ENCODE measurements at regions not wholly inside any gene's neighbourhood (a gene's known extent, or its start where the extent isn't known, plus 50 kb on each side); places are given as distances from the start of the nearest gene placed in this dataset.
"Not testable (repeated sequence)": the region's sequence is repeated elsewhere in the genome, so short reads cannot be mapped to it uniquely, and the experiment has no call there.

- in situ Hi-C loops (cut with HindIII; ENCODE audit: low sequenced_read_pairs), result no loop called here
- no peak for DNase-seq (ENCODE audit: low spot score)
Observed at GRCh38 chr7:80303315-80303714, 168.7 kb downstream of the GNAI1 start.

GRCh38 chr7:80302636-80303035 lies 168.0 kb downstream of the GNAI1 start:
- no peak for DNase-seq (ENCODE audit: low spot score)
- in situ Hi-C loops (cut with HindIII; ENCODE audit: low sequenced_read_pairs), result no loop called here

GRCh38 chr7:80302078-80302477 lies 167.4 kb downstream of the GNAI1 start:
- in situ Hi-C loops (cut with HindIII; ENCODE audit: low sequenced_read_pairs), result no loop called here
- no peak for DNase-seq (ENCODE audit: low spot score)

GRCh38 chr7:80298201-80298600 lies 163.6 kb downstream of the GNAI1 start:
- in situ Hi-C loops (cut with HindIII; ENCODE audit: low sequenced_read_pairs), result no loop called here
- DNase-seq (ENCODE audit: low spot score), result no peak

GRCh38 chr7:80294346-80294745 lies 159.7 kb downstream of the GNAI1 start:
- in situ Hi-C loops (cut with HindIII; ENCODE audit: low sequenced_read_pairs), result no loop called here
- DNase-seq (ENCODE audit: low spot score), result no peak

- in situ Hi-C loops (cut with HindIII; ENCODE audit: low sequenced_read_pairs); DNase-seq (ENCODE audit: low spot score): not testable (repeated sequence)
Observed at GRCh38 chr7:80292634-80293033, 158.0 kb downstream of the GNAI1 start.

GRCh38 chr7:80288175-80289122 lies 153.8 kb downstream of the GNAI1 start:
- in situ Hi-C loops (cut with HindIII; ENCODE audit: low sequenced_read_pairs), result no loop called here
- DNase-seq (ENCODE audit: low spot score), result no peak

- in situ Hi-C loops (cut with HindIII; ENCODE audit: low sequenced_read_pairs), result no loop called here
- no peak for DNase-seq (ENCODE audit: low spot score)
Observed at GRCh38 chr7:80287400-80288174, 153.0 kb downstream of the GNAI1 start.

- in situ Hi-C loops (cut with HindIII; ENCODE audit: low sequenced_read_pairs), result no loop called here
- no peak for DNase-seq (ENCODE audit: low spot score)
Observed at GRCh38 chr7:80286611-80287010, 152.0 kb downstream of the GNAI1 start.

- DNase-seq (ENCODE audit: low spot score), result no peak
- in situ Hi-C loops (cut with HindIII; ENCODE audit: low sequenced_read_pairs), result no loop called here
Observed at GRCh38 chr7:80284855-80285254, 150.2 kb downstream of the GNAI1 start.

- in situ Hi-C loops (cut with HindIII; ENCODE audit: low sequenced_read_pairs), result no loop called here
- no peak for DNase-seq (ENCODE audit: low spot score)
Observed at GRCh38 chr7:80279760-80280159, 145.1 kb downstream of the GNAI1 start.

GRCh38 chr7:80278737-80279136 lies 144.1 kb downstream of the GNAI1 start:
- in situ Hi-C loops (cut with HindIII; ENCODE audit: low sequenced_read_pairs), result no loop called here
- no peak for DNase-seq (ENCODE audit: low spot score)

- in situ Hi-C loops (cut with HindIII; ENCODE audit: low sequenced_read_pairs), result no loop called here
- no peak for DNase-seq (ENCODE audit: low spot score)
Observed at GRCh38 chr7:80277434-80278427, 143.1 kb downstream of the GNAI1 start.

All from G401 (cell line).